ENCODE measurements at regions not wholly inside any gene's neighbourhood (a gene's known extent, or its start where the extent isn't known, plus 50 kb on each side); places are given as distances from the start of the nearest gene placed in this dataset.

DNA sequence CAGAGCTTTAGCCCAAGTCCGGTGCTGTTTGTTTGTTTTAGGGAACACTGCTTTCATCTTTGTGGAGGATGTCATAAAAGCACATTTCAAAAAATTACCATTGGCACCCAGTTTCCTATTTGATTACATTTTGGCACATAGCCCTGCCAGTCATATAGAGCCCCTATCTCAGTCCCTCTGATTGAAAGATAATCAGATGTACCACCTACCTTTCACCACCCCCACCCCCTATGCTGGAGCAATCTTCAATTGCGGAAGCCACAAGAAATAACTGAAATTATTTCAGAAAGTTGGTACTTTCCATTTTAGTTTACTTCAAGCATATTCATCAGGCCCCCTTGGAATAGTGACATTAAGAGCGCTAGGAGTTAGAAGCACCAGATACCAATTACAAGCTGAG is 136.7 kb upstream of the RPL34 start:
- no peaks in the 10 kb centered on the region for H3K4me1 ChIP-seq (ENCODE audit: insufficient read depth, low read length)
- no peaks in the 10 kb centered on the region for H3K36me3 ChIP-seq (ENCODE audit: insufficient read depth, low read depth, low read length)
- H3K4me3 ChIP-seq (ENCODE audit: low read length): no peak overlapping the region
- no peak overlapping the region for H3K9ac ChIP-seq (ENCODE audit: low read depth, low read length)
- H3K27me3 ChIP-seq (ENCODE audit: insufficient read depth, low read length): no peaks in the 10 kb centered on the region
- no peak overlapping the region for H3K27ac ChIP-seq (ENCODE audit: low read length)
- no peaks in the 10 kb centered on the region for H3K9me3 ChIP-seq (ENCODE audit: insufficient read depth, low read depth, low read length)

DNA sequence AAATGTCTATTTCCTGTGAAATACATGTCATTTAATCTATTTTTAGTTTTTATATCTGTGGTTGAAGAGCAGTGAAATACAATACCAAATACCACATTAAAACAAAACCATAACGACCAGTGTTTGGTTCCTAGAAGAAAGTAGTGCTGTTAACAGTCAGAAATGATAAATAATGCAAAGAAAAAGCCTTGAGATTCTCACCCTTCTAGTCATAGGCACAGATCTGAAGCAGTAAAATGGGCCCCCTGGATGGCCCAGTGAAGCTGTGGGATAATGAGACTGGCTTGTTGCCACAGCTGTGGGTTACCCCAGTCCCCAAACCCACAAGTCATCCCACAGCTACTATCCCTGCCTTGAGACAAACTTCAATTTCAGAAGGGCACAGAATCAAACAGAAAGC is 137.3 kb upstream of the RPL34 start:
- Histone ChIP-seq H3K27me3 (ENCODE audit: insufficient read depth, low read length) (no peaks in the 10 kb centered on the region), H3K9me3 (ENCODE audit: insufficient read depth, low read depth, low read length) (no peaks in the 10 kb centered on the region), H3K9ac (ENCODE audit: low read depth, low read length) (no peak overlapping the region), H3K4me1 (ENCODE audit: insufficient read depth, low read length) (no peaks in the 10 kb centered on the region), H3K27ac (ENCODE audit: low read length) (no peak overlapping the region), H3K4me3 (ENCODE audit: low read length) (no peak overlapping the region), H3K36me3 (ENCODE audit: insufficient read depth, low read depth, low read length) (no peaks in the 10 kb centered on the region)

DNA sequence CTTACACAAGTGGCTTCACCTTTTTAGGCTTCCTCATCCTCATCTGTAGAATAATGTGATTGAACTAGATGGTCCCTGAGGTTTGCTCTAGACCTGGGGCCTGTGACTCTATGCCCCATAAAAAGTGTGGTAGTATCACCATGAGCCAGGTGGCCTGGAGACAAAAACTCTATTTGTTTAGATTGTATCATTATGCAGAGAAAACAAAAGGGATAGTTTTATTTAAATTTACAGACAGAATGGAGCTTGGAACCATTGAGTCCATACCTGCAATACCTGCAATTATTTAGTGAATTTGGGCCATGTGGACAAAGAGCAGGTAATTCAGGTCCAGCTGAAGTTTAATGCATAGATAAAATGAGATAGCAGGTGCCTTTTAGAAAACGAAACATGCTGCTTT is 139.5 kb upstream of the RPL34 start:
- Histone ChIP-seq H3K4me1 (ENCODE audit: insufficient read depth, low read length) (no peaks in the 10 kb centered on the region), H3K36me3 (ENCODE audit: insufficient read depth, low read depth, low read length) (no peaks in the 10 kb centered on the region)

DNA sequence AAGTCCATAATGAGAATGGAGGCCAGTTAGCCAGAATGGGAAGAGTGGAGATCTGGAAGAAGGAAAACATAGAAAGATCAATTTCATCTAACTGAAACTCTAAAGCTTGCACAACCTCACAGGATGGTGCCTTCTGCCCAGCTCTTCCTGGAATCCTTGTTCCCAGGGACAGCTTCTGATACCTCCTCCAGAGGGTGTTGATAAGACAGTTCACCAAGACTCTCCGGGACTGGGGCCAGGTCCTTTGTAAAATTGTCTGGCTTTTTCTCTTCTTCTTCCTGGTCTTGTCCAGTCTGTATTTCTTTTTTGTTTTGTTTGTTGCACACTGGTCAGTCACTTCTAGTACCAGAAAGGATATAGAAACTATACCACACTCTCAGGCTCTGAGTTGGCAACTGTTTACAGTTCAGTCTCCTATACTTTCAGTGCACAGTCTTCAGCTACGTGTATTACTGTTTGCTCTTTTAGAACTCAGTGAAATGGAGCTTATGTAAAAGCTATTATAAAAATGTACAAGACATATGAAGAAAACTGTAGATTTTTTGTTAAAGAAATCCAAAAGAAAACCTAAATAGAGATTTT is 142.8 kb upstream of the RPL34 start:
- Histone ChIP-seq H3K4me3 (ENCODE audit: low read length) (no peak overlapping the region), H3K27me3 (ENCODE audit: insufficient read depth, low read length) (no peaks in the 10 kb centered on the region), H3K27ac (ENCODE audit: low read length) (no peak overlapping the region), H3K9ac (ENCODE audit: low read depth, low read length) (no peak overlapping the region), H3K36me3 (ENCODE audit: insufficient read depth, low read depth, low read length) (no peaks in the 10 kb centered on the region), H3K4me1 (ENCODE audit: insufficient read depth, low read length) (no peaks in the 10 kb centered on the region), H3K9me3 (ENCODE audit: insufficient read depth, low read depth, low read length) (no peaks in the 10 kb centered on the region)

More for the DNA sequence above, 139.5 kb upstream of the RPL34 start:
- Histone ChIP-seq H3K27ac (ENCODE audit: low read length) (no peak overlapping the region), H3K4me3 (ENCODE audit: low read length) (no peak overlapping the region), H3K27me3 (ENCODE audit: insufficient read depth, low read length) (no peaks in the 10 kb centered on the region), H3K9ac (ENCODE audit: low read depth, low read length) (no peak overlapping the region), H3K9me3 (ENCODE audit: insufficient read depth, low read depth, low read length) (no peaks in the 10 kb centered on the region)

DNA sequence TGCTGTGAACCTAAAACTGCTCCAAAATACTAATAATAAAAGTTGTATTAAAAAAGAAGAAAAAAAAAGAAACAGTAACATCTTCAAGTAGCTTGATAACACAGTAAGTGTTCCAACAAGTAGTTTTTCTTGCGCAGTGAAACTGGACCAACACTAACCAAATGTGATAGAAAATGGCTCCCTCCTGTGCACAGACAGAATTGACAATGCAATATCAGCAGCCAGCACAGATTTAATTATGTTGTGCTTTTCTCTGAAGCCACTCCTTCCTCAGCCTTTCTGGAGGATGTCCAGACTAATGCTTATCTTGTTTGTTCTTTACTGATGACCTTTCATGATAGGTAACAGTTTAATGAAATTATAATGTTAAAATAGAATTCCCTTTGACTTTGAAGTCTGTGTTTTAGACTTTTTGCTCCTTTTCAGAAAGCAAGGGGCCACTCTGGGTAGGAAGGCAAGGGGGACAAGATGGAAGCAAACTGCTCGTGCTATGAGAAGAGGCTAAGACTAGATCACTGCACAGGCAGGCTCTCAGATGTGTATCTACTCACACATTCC is 147.1 kb upstream of the RPL34 start:
- H3K9me3 ChIP-seq (ENCODE audit: insufficient read depth, low read depth, low read length): no peaks in the 10 kb centered on the region
- no peak overlapping the region for H3K4me3 ChIP-seq (ENCODE audit: low read length)
- no peaks in the 10 kb centered on the region for H3K4me1 ChIP-seq (ENCODE audit: insufficient read depth, low read length)
- no peaks in the 10 kb centered on the region for H3K36me3 ChIP-seq (ENCODE audit: insufficient read depth, low read depth, low read length)
- H3K27ac ChIP-seq (ENCODE audit: low read length): no peak overlapping the region
- H3K27me3 ChIP-seq (ENCODE audit: insufficient read depth, low read length): no peaks in the 10 kb centered on the region
- no peak overlapping the region for H3K9ac ChIP-seq (ENCODE audit: low read depth, low read length)

DNA sequence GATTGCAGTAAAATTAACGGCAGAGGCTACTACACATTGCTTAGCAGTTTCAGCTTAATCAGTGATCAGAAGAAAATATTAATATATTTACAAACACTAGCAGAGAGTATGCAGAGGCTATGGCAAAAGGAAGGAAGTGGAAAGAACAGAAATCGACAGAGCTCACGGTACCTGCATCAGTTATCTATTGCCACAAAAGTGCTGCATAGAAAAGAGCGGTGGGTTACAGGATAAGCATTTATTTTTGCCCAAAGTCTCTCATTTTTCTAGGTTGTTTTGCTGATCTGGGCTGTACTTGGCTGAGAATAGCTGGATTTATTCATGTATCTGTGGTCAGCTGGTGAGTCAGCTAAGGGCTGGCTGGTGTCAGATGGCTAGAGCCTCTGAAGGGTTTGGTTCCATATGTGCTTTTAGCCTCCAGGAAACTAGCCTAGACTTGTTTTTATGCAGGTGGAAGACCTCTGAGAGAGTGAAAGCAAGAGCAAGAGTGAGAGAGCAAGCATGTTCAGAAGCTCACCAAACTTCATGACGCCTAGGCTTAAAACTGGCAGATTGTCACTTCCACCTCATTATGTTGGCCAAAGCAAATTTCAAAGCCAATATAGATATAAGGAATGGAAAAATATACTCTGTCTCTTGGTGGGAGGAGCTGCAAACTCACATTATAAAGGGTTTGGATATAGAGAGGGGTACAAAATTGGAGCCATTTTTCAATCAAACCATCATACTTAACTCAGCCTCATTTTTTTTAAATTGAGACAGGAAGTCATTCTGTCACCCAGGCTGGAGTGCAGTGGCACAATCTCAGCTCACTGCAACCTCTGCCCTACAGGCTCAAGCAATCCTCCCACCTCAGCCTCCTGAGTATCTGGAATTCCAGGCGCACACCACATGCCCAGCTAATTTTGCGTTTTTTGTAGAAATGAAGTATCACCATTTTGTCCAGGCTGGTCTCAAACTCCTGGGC is 153.2 kb upstream of the RPL34 start:
- Histone ChIP-seq H3K4me3 (ENCODE audit: low read length) (no peak overlapping the region), H3K27me3 (ENCODE audit: insufficient read depth, low read length) (no peaks in the 10 kb centered on the region), H3K27ac (ENCODE audit: low read length) (no peak overlapping the region), H3K9me3 (ENCODE audit: insufficient read depth, low read depth, low read length) (no peaks in the 10 kb centered on the region), H3K36me3 (ENCODE audit: insufficient read depth, low read depth, low read length) (no peaks in the 10 kb centered on the region), H3K9ac (ENCODE audit: low read depth, low read length) (no peak overlapping the region), H3K4me1 (ENCODE audit: insufficient read depth, low read length) (no peaks in the 10 kb centered on the region)

DNA sequence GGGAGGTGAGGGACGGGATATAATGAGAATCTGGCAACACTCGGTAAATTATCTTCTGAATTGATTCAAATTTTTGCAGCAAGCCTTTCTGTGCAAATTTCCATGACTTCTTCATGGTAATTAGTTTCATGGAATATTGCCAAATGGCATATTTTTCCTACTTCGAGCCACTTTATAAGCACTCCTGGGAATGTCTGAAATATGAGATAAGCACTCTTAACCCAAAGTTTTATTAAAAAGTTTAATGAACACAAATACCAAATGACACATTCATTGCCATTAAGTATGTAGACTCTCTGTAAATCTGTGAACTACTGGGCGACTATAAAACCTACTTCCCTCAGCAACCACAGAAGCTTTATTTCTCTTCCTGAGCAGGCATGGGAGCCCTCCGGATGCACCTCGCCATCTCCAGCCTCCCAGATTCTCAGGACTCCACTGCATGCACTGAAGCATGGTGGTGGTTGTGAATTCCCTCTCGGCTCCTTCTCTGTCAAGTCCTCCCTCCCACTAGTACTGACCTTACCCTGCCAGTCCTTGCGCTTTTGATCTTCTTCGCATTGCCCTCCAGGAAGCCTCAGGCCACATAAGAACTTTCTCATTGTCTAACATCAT is 154.4 kb upstream of the RPL34 start:
- no peaks in the 10 kb centered on the region for H3K36me3 ChIP-seq (ENCODE audit: insufficient read depth, low read depth, low read length)
- no peak overlapping the region for H3K4me3 ChIP-seq (ENCODE audit: low read length)
- H3K27me3 ChIP-seq (ENCODE audit: insufficient read depth, low read length): no peaks in the 10 kb centered on the region
- no peaks in the 10 kb centered on the region for H3K4me1 ChIP-seq (ENCODE audit: insufficient read depth, low read length)
- H3K9me3 ChIP-seq (ENCODE audit: insufficient read depth, low read depth, low read length): no peaks in the 10 kb centered on the region
- H3K27ac ChIP-seq (ENCODE audit: low read length): no peak overlapping the region
- H3K9ac ChIP-seq (ENCODE audit: low read depth, low read length): no peak overlapping the region

DNA sequence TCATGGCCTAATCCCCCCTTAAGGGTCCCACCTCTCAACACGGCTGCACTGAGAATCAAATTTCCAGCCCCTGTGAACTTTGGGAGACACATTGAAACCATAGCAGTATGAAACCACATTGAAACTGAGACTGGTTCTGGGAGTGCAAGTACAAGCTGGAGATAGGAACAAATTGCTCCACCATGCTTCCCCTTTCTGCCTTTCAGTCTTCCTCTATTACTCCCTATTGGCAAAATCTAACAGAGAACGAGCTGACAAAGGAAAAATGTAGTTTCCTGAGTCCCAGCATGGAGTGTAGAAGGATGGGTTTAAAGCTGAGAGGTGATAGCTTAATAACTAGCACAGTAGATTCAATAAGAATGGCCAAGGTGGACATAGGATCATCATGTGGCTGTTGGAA is 161.7 kb upstream of the RPL34 start:
- H3K27me3 ChIP-seq (ENCODE audit: insufficient read depth, low read length): no peaks in the 10 kb centered on the region
- no peak overlapping the region for H3K27ac ChIP-seq (ENCODE audit: low read length)
- H3K9ac ChIP-seq (ENCODE audit: low read depth, low read length): no peak overlapping the region
- no peaks in the 10 kb centered on the region for H3K9me3 ChIP-seq (ENCODE audit: insufficient read depth, low read depth, low read length)
- H3K4me1 ChIP-seq (ENCODE audit: insufficient read depth, low read length): no peaks in the 10 kb centered on the region
- no peaks in the 10 kb centered on the region for H3K36me3 ChIP-seq (ENCODE audit: insufficient read depth, low read depth, low read length)
- no peak overlapping the region for H3K4me3 ChIP-seq (ENCODE audit: low read length)

DNA sequence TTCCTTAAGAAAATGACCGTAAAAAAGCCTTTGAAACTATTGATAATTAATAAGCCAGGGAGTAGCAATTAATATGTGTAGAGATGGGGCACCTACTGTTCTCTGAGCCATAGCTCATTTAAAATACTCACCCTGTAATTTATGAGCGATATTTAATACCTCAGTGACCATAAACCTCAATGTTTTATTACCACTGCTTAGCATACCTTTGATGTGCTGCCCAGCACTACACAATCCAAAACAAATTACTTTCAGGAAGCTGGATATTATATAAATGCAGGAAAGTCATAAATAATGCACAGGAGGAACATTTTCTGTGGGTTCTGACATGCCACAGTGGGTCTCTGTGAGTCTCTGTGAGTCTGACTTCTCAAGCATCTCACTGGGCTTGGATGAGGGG is 166.1 kb upstream of the RPL34 start:
- Histone ChIP-seq H3K9me3 (ENCODE audit: insufficient read depth, low read depth, low read length) (no peaks in the 10 kb centered on the region), H3K4me1 (ENCODE audit: insufficient read depth, low read length) (no peaks in the 10 kb centered on the region), H3K27me3 (ENCODE audit: insufficient read depth, low read length) (no peaks in the 10 kb centered on the region), H3K36me3 (ENCODE audit: insufficient read depth, low read depth, low read length) (no peaks in the 10 kb centered on the region), H3K9ac (ENCODE audit: low read depth, low read length) (no peak overlapping the region), H3K4me3 (ENCODE audit: low read length) (no peak overlapping the region), H3K27ac (ENCODE audit: low read length) (no peak overlapping the region)

DNA sequence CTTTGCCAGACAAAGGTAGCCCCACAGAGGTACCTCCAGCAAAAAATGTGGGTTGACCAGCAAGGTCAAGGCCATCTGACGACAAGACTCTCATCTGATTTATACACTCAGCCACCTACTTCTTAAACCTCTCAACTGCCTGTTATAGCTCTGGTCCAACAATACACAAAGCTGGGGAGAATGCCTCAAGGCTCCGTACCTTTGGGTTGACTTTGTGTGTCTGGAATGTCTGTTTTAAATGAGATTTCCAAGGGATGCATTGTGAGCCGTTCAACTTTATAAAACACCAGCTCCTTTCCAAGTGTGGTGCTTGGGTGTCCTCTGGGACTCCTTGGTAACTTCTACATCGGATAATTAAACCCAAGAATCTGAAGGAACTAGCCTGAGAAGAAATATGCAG is 167.0 kb upstream of the RPL34 start:
- Histone ChIP-seq H3K9ac (ENCODE audit: low read depth, low read length) (no peak overlapping the region), H3K36me3 (ENCODE audit: insufficient read depth, low read depth, low read length) (no peaks in the 10 kb centered on the region), H3K9me3 (ENCODE audit: insufficient read depth, low read depth, low read length) (no peaks in the 10 kb centered on the region), H3K4me3 (ENCODE audit: low read length) (no peak overlapping the region), H3K27ac (ENCODE audit: low read length) (no peak overlapping the region), H3K4me1 (ENCODE audit: insufficient read depth, low read length) (no peaks in the 10 kb centered on the region), H3K27me3 (ENCODE audit: insufficient read depth, low read length) (no peaks in the 10 kb centered on the region)

DNA sequence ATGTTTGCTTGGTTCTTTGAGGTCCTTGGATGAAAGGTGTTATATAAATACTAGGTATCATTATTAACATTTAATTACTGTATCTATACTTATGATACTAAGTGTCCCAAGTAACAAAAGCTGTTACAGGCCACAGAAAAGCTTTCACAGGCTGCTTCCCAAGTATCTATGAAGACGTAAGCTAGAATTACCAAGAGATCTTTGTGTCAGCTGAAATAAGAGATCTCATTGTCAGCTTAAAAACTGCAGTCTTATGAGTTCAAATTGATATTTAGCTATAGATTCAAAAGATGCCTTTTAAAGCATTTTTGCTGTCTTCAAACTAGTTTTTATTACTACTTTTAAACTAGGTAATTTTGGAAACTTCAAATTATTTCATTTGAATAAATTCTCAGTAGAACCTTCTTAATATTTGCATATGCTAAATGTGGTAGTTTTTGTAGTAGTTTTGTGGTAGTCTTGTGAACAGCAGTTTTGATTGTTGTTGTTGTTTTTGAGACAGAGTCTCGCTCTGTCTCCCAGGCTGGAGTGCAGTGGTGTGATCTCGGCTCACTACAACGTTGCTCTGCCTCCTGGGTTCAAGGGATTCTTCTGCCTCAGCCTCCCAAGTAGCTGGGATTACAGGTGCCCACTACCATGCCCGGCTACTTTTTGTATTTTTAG is 170.0 kb upstream of the RPL34 start:
- no peak overlapping the region for H3K9ac ChIP-seq (ENCODE audit: low read depth, low read length)
- H3K9me3 ChIP-seq (ENCODE audit: insufficient read depth, low read depth, low read length): no peaks in the 10 kb centered on the region
- H3K27me3 ChIP-seq (ENCODE audit: insufficient read depth, low read length): no peaks in the 10 kb centered on the region
- H3K4me3 ChIP-seq (ENCODE audit: low read length): no peak overlapping the region
- H3K27ac ChIP-seq (ENCODE audit: low read length): no peak overlapping the region
- no peaks in the 10 kb centered on the region for H3K36me3 ChIP-seq (ENCODE audit: insufficient read depth, low read depth, low read length)
- H3K4me1 ChIP-seq (ENCODE audit: insufficient read depth, low read length): no peaks in the 10 kb centered on the region

All from iPS-20b (cell line).